ENCODE measurements at regions not wholly inside any gene's neighbourhood (a gene's known extent, or its start where the extent isn't known, plus 50 kb on each side); places are given as distances from the start of the nearest gene placed in this dataset.

DNA sequence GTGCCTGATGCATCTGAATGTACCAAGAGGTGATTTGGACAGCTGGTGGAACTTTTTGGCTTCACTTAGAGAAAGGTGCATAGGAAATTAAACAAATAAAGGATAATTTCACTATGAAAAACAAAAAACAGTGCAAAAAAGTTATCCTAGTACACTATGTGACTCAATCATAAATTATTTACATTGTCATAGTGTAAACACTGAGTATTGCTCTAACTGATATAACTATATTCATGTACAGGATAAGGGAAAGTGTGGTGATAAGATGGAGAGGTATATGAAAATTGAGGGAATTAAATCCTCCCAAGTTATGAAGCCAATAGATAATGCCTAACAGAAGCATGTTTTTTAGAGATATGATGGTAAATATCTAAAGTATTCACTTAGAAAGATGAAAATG lies 50.2 kb upstream of the CPNE4 start:
- no peaks in the 10 kb centered on the region for H3K9me3 ChIP-seq
- Mint-ChIP-seq H3K27me3 (peaks cover 1 to 4% of the 10 kb centered on the region in 2 donors), H3K27ac (no peak overlapping the region), H3K36me3 (no peaks in the 10 kb centered on the region), H3K9me3 (no peaks in the 10 kb centered on the region), H3K4me3 (no peak overlapping the region), H3K4me1 (no peaks in the 10 kb centered on the region)
- no peak overlapping the region for H3K27ac ChIP-seq (ENCODE audit: low read length)
- no peaks in the 10 kb centered on the region for H3K4me1 ChIP-seq (ENCODE audit: control insufficient read depth in 1 of 2, extremely low read depth in 1 of 2, insufficient read depth in 2 of 2, low read length in 2 of 2)
- POLR2A ChIA-PET: no interaction called here
- DNase-seq (no peak), ATAC-seq (replicated peaks in 1 of 4) (no peak)
- no peaks in the 10 kb centered on the region for H3K36me3 ChIP-seq (ENCODE audit: control insufficient read depth in 2 of 2, extremely low read depth in 1 of 2, insufficient read depth in 1 of 2, low read length in 1 of 2)
- H3K4me3 ChIP-seq (ENCODE audit: control insufficient read depth in 1 of 2, extremely low read depth in 1 of 2, low read length in 1 of 2): no peak overlapping the region
- CTCF ChIA-PET: no interaction called here
- no peaks in the 10 kb centered on the region for H3K27me3 ChIP-seq (replicated peaks in 1 of 2; ENCODE audit: control insufficient read depth in 2 of 2, extremely low read depth in 1 of 2, insufficient read depth in 2 of 2, low read length in 1 of 2)

GRCh38 chr3:132087356-132087755 lies 52.5 kb upstream of the CPNE4 start:
- no peak for ATAC-seq (replicated peaks in 1 of 4)
- CTCF ChIA-PET: interaction anchor here in 1 of 2 donors (0.6 kb wide), 1 partner anchor 9 kb away, joined by 3 read pairs; no protein-coding TSS in a partner anchor
- Mint-ChIP-seq H3K4me1 (no peaks in the 10 kb centered on the region), H3K9me3 (no peaks in the 10 kb centered on the region), H3K27ac (no peak overlapping the region), H3K27me3 (peaks cover 4 to 5% of the 10 kb centered on the region in 2 donors), H3K4me3 (no peak overlapping the region), H3K36me3 (no peaks in the 10 kb centered on the region)
- Histone ChIP-seq H3K36me3 (ENCODE audit: control insufficient read depth in 2 of 2, extremely low read depth in 1 of 2, insufficient read depth in 1 of 2, low read length in 1 of 2) (no peaks in the 10 kb centered on the region), H3K27me3 (replicated peaks in 1 of 2; ENCODE audit: control insufficient read depth in 2 of 2, extremely low read depth in 1 of 2, insufficient read depth in 2 of 2, low read length in 1 of 2) (no peaks in the 10 kb centered on the region), H3K27ac (ENCODE audit: low read length) (no peak overlapping the region), H3K9me3 (no peaks in the 10 kb centered on the region), H3K4me1 (ENCODE audit: control insufficient read depth in 1 of 2, extremely low read depth in 1 of 2, insufficient read depth in 2 of 2, low read length in 2 of 2) (no peaks in the 10 kb centered on the region), H3K4me3 (ENCODE audit: control insufficient read depth in 1 of 2, extremely low read depth in 1 of 2, low read length in 1 of 2) (no peak overlapping the region)
- POLR2A ChIA-PET: no interaction called here
- no CpG with 5 or more reads among the region's 1 CpG for WGBS (ENCODE audit: insufficient coverage)
- DNase-seq: no peak

DNA sequence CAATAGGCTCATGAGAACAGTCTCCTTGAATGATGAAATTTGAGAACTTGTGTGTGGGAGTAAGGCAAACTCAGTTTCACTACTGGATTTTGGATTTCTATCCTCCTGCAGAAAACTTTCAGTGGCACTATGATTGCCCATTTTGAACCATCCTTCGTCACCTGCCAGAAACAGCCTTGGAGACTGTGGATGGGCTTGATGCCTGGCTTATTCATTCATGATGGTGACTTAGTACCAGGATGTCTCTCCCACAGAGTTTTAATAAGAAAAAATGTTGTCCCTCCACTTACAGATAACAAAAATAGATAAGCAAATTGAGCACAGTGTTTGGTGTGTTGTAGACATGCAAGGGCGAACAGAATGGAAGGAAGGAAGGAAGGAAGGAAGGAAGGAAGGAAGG lies 53.5 kb upstream of the CPNE4 start:
- H3K27ac Mint-ChIP-seq: no peak overlapping the region

DNA sequence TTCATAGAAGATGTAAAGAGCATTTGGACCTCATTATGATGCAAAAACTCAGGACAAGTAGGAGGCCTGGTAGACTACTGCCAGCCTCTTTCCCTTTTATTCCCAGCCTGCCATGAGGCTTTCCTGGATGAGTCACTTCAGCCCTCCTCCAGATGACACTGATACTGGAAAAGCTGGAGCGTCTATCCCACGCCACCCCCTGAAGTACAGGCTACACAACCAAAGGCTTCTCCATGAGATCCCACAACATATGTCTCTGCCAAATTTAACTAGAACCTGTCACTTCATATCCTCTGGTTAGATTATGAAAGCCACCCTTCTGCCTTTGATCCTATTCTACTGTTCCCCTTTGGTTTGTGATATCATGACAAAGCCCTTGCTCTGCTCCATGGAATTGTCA lies 56.1 kb upstream of the CPNE4 start:
- no peak for DNase-seq
- Mint-ChIP-seq H3K27ac (no peak overlapping the region), H3K9me3 (no peaks in the 10 kb centered on the region), H3K36me3 (no peaks in the 10 kb centered on the region), H3K4me3 (no peak overlapping the region), H3K27me3 (peaks cover 0 to 4% of the 10 kb centered on the region in 2 donors), H3K4me1 (no peaks in the 10 kb centered on the region)
- ATAC-seq (replicated peaks in 1 of 4): no peak
- 86% methylated on average over 2 of the region's 2 CpGs for WGBS (ENCODE audit: insufficient coverage)
- CTCF ChIA-PET: no interaction called here
- H3K9me3 ChIP-seq: no peaks in the 10 kb centered on the region
- no peaks in the 10 kb centered on the region for H3K4me1 ChIP-seq (ENCODE audit: control insufficient read depth in 1 of 2, extremely low read depth in 1 of 2, insufficient read depth in 2 of 2, low read length in 2 of 2)
- no peaks in the 10 kb centered on the region for H3K27me3 ChIP-seq (replicated peaks in 1 of 2; ENCODE audit: control insufficient read depth in 2 of 2, extremely low read depth in 1 of 2, insufficient read depth in 2 of 2, low read length in 1 of 2)
- no peaks in the 10 kb centered on the region for H3K36me3 ChIP-seq (ENCODE audit: control insufficient read depth in 2 of 2, extremely low read depth in 1 of 2, insufficient read depth in 1 of 2, low read length in 1 of 2)
- no peak overlapping the region for H3K27ac ChIP-seq (ENCODE audit: low read length)
- POLR2A ChIA-PET: no interaction called here
- H3K4me3 ChIP-seq (ENCODE audit: control insufficient read depth in 1 of 2, extremely low read depth in 1 of 2, low read length in 1 of 2): no peak overlapping the region

More for the DNA sequence above, 53.5 kb upstream of the CPNE4 start:
- POLR2A ChIA-PET: no interaction called here
- Mint-ChIP-seq H3K4me1 (no peaks in the 10 kb centered on the region), H3K27me3 (peaks cover 4% of the 10 kb centered on the region in 2 donors), H3K36me3 (no peaks in the 10 kb centered on the region), H3K4me3 (no peak overlapping the region), H3K9me3 (no peaks in the 10 kb centered on the region)
- no peak overlapping the region for H3K4me3 ChIP-seq (ENCODE audit: control insufficient read depth in 1 of 2, extremely low read depth in 1 of 2, low read length in 1 of 2)
- CTCF ChIA-PET: no interaction called here
- no CpG with 5 or more reads among the region's 2 CpGs for WGBS (ENCODE audit: insufficient coverage)
- no peak overlapping the region for H3K27ac ChIP-seq (ENCODE audit: low read length)
- no peaks in the 10 kb centered on the region for H3K9me3 ChIP-seq
- no peaks in the 10 kb centered on the region for H3K36me3 ChIP-seq (ENCODE audit: control insufficient read depth in 2 of 2, extremely low read depth in 1 of 2, insufficient read depth in 1 of 2, low read length in 1 of 2)
- DNase-seq (no peak), ATAC-seq (replicated peaks in 1 of 4) (no peak)
- no peaks in the 10 kb centered on the region for H3K4me1 ChIP-seq (ENCODE audit: control insufficient read depth in 1 of 2, extremely low read depth in 1 of 2, insufficient read depth in 2 of 2, low read length in 2 of 2)
- H3K27me3 ChIP-seq (replicated peaks in 1 of 2; ENCODE audit: control insufficient read depth in 2 of 2, extremely low read depth in 1 of 2, insufficient read depth in 2 of 2, low read length in 1 of 2): no peaks in the 10 kb centered on the region

DNA sequence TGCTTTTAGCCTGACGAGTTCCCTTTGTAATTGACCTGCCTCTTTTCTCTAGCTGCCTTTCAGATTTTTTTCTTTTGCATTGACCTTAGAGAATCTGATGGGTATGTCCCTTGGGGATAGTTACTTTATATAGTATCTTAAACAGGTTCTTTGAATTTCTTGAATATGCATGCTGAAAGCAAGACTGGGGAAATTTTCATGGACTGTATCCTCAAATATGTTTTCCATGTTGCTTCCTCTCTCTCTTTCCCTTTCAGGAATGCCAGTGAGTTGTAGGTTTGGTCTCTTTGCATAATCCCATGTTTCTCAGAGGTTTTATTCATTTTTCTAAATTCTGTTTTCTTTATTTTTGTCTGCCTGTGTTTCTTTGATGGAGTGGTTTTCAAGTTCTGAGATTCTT lies 81.8 kb upstream of the CPNE4 start:
- Mint-ChIP-seq H3K9me3 (peaks cover 8 to 16% (median 14%) of the 10 kb centered on the region in 3 donors), H3K4me1 (no peaks in the 10 kb centered on the region), H3K27me3 (peaks cover 8 to 11% of the 10 kb centered on the region in 2 donors), H3K4me3 (no peak overlapping the region), H3K36me3 (no peaks in the 10 kb centered on the region), H3K27ac (no peak overlapping the region)
- ATAC-seq (replicated peaks in 1 of 4): no peak
- POLR2A ChIA-PET: no interaction called here
- no peak for DNase-seq
- WGBS (ENCODE audit: insufficient coverage): no CpG with 5 or more reads among the region's 1 CpG
- CTCF ChIA-PET: no interaction called here
- Histone ChIP-seq H3K4me1 (ENCODE audit: control insufficient read depth in 1 of 2, extremely low read depth in 1 of 2, insufficient read depth in 2 of 2, low read length in 2 of 2) (no peaks in the 10 kb centered on the region), H3K36me3 (ENCODE audit: control insufficient read depth in 2 of 2, extremely low read depth in 1 of 2, insufficient read depth in 1 of 2, low read length in 1 of 2) (no peaks in the 10 kb centered on the region), H3K9me3 (no peaks in the 10 kb centered on the region), H3K27me3 (replicated peaks in 1 of 2; ENCODE audit: control insufficient read depth in 2 of 2, extremely low read depth in 1 of 2, insufficient read depth in 2 of 2, low read length in 1 of 2) (peaks cover 0 to 3% of the 10 kb centered on the region in 2 experiments), H3K4me3 (ENCODE audit: control insufficient read depth in 1 of 2, extremely low read depth in 1 of 2, low read length in 1 of 2) (no peak overlapping the region), H3K27ac (ENCODE audit: low read length) (no peak overlapping the region)

DNA sequence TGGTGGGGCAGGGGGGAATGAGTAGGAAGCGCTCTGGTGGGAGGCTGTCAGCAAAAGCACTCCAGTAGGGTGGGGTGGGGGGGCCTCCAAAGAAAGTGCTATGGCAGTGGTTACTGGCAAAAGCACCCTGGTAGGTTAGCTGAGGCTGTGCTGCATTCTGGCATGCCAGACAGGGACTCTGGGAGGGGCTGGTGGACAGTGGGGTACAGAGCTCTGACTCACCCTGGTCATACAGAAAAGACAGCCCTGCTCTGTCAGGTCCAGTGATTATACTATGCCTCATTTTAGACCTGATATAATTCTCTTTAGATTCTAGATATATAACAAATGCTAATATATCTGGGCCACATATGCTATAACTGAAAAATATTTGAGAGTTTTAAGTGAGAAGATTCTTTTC lies 82.8 kb upstream of the CPNE4 start:
- H3K9me3 ChIP-seq: no peaks in the 10 kb centered on the region
- H3K36me3 ChIP-seq (ENCODE audit: control insufficient read depth in 2 of 2, extremely low read depth in 1 of 2, insufficient read depth in 1 of 2, low read length in 1 of 2): no peaks in the 10 kb centered on the region
- POLR2A ChIA-PET: no interaction called here
- no peak for DNase-seq
- peaks cover 0 to 3% of the 10 kb centered on the region in 2 experiments for H3K27me3 ChIP-seq (replicated peaks in 1 of 2; ENCODE audit: control insufficient read depth in 2 of 2, extremely low read depth in 1 of 2, insufficient read depth in 2 of 2, low read length in 1 of 2)
- H3K27ac ChIP-seq (ENCODE audit: low read length): no peak overlapping the region
- H3K27me3 Mint-ChIP-seq: peaks cover 8 to 13% of the 10 kb centered on the region in 2 donors
- ATAC-seq (replicated peaks in 1 of 4): no peak
- H3K36me3 Mint-ChIP-seq: no peaks in the 10 kb centered on the region
- peaks cover 8 to 14% (median 13%) of the 10 kb centered on the region in 3 donors for H3K9me3 Mint-ChIP-seq
- no peaks in the 10 kb centered on the region for H3K4me1 Mint-ChIP-seq
- no peaks in the 10 kb centered on the region for H3K4me1 ChIP-seq (ENCODE audit: control insufficient read depth in 1 of 2, extremely low read depth in 1 of 2, insufficient read depth in 2 of 2, low read length in 2 of 2)
- WGBS (ENCODE audit: insufficient coverage): 88% methylated on average over 1 of the region's 1 CpG
- H3K27ac Mint-ChIP-seq: no peak overlapping the region
- H3K4me3 Mint-ChIP-seq: no peak overlapping the region
- CTCF ChIA-PET: no interaction called here
- no peak overlapping the region for H3K4me3 ChIP-seq (ENCODE audit: control insufficient read depth in 1 of 2, extremely low read depth in 1 of 2, low read length in 1 of 2)

- H3K9me3 Mint-ChIP-seq: peaks cover 2 to 9% (median 6%) of the 10 kb centered on the region in 3 donors
- DNase-seq (no peak), ATAC-seq (replicated peaks in 1 of 4) (no peak)
- H3K36me3 Mint-ChIP-seq: no peaks in the 10 kb centered on the region
- Histone ChIP-seq H3K27ac (ENCODE audit: low read length) (no peak overlapping the region), H3K27me3 (replicated peaks in 1 of 2; ENCODE audit: control insufficient read depth in 2 of 2, extremely low read depth in 1 of 2, insufficient read depth in 2 of 2, low read length in 1 of 2) (peaks cover 0 to 3% of the 10 kb centered on the region in 2 experiments), H3K9me3 (no peaks in the 10 kb centered on the region), H3K36me3 (ENCODE audit: control insufficient read depth in 2 of 2, extremely low read depth in 1 of 2, insufficient read depth in 1 of 2, low read length in 1 of 2) (no peaks in the 10 kb centered on the region), H3K4me3 (ENCODE audit: control insufficient read depth in 1 of 2, extremely low read depth in 1 of 2, low read length in 1 of 2) (no peak overlapping the region), H3K4me1 (ENCODE audit: control insufficient read depth in 1 of 2, extremely low read depth in 1 of 2, insufficient read depth in 2 of 2, low read length in 2 of 2) (no peaks in the 10 kb centered on the region)
- CTCF ChIA-PET: no interaction called here
- no CpG with 5 or more reads among the region's 1 CpG for WGBS (ENCODE audit: insufficient coverage)
- H3K4me1 Mint-ChIP-seq: no peaks in the 10 kb centered on the region
- POLR2A ChIA-PET: no interaction called here
- H3K4me3 Mint-ChIP-seq: no peak overlapping the region
- H3K27me3 Mint-ChIP-seq: peaks cover 0 to 12% of the 10 kb centered on the region in 2 donors
- no peak overlapping the region for H3K27ac Mint-ChIP-seq
These were observed 84.7 kb upstream of the CPNE4 start for GRCh38 chr3:132119531-132119930.

Measured in T-cell (primary cell).